H1 (cell line): ENCODE measurements at regions not wholly inside any gene's neighbourhood (a gene's known extent, or its start where the extent isn't known, plus 50 kb on each side); places are given as distances from the start of the nearest gene placed in this dataset.

ENCODE experiments used
- CTCF ChIA-PET: fragments of 300-600 bp; sonication (Branson Sonifier 250); formaldehyde crosslinking; loops from one replicate; lab custom pipeline; 2021; ENCODE audit not compliant: partially characterized antibody; lab: Charles Lee
- POLR2A ChIA-PET: fragments of 300-600 bp; sonication (Branson Sonifier 250); formaldehyde crosslinking; loops from one replicate; lab custom pipeline; 2021; ENCODE audit warnings: inconsistent platforms; ENCODE audit not compliant: partially characterized antibody; lab: Charles Lee
- DNase-seq, 2 experiments: peaks; one replicate each; pipeline versions ENCODE4 v3.0.0 to v3.0.0-alpha.2; 2010 to 2022; ENCODE audit warnings: low spot score in 2 of 2, low read depth in 1 of 2, mixed read lengths in 1 of 2
- FAIRE-seq: peaks from 2 replicates; lab custom pipeline; 2011; peaks lifted over from hg19 to GRCh38; lab: Jason Lieb, UNC
- H2AFZ ChIP-seq: 2 replicates; pipeline ENCODE4 v1.8.1; 2012; ENCODE audit warnings: low read length, inconsistent platforms
- H2AK5ac ChIP-seq: 2 replicates; pipeline ENCODE4 v1.6.1; 2013; ENCODE audit warnings: low read depth, low read length
- H2BK120ac ChIP-seq: replicated peaks from 2 replicates; pipeline ENCODE3; 2013; ENCODE audit warnings: low read depth, low read length, inconsistent platforms
- H2BK12ac ChIP-seq: 2 replicates; pipeline ENCODE4 v1.6.1; 2013; ENCODE audit warnings: low read depth, low read length
- H2BK15ac ChIP-seq: 2 replicates; pipeline ENCODE4 v1.6.1; 2013; ENCODE audit warnings: low read length
- H2BK20ac ChIP-seq: 2 replicates; pipeline ENCODE4 v1.6.1; 2013; ENCODE audit warnings: low read length
- H2BK5ac ChIP-seq: 2 replicates; pipeline ENCODE4 v1.6.1; 2013; ENCODE audit warnings: low read depth, low read length
- H3K14ac ChIP-seq: 2 replicates; pipeline ENCODE4 v1.6.1; 2013; ENCODE audit warnings: inconsistent platforms; ENCODE audit not compliant: insufficient read length
- H3K18ac ChIP-seq: 2 replicates; pipeline ENCODE4 v1.6.1; 2013; ENCODE audit warnings: low read length; ENCODE audit errors: extremely low read depth
- H3K23ac ChIP-seq: 2 replicates; pipeline ENCODE4 v1.6.1; 2013; ENCODE audit warnings: inconsistent platforms; ENCODE audit not compliant: insufficient read length
- H3K23me2 ChIP-seq: 2 replicates; pipeline ENCODE4 v1.6.1; 2013; ENCODE audit warnings: low read depth, low read length
- H3K27ac ChIP-seq: 2 replicates; pipeline ENCODE4 v1.6.1; 2011; ENCODE audit warnings: low read depth, low read length, inconsistent platforms
- H3K27me3 ChIP-seq, 4 experiments: replicated peaks in 1 of 4; 1 replicate in 1 of 4; 2 replicates in 3 of 4; pipeline versions ENCODE4 v1.6.1 to v1.8.1; 2011 to 2013; ENCODE audit warnings: low read length in 3 of 4, mild to moderate bottlenecking in 3 of 4, inconsistent platforms in 2 of 4, mixed read lengths in 2 of 4, moderate library complexity in 1 of 4; ENCODE audit not compliant: control insufficient read depth in 3 of 4, insufficient read depth in 3 of 4; ENCODE audit errors: extremely low read depth in 1 of 4
- H3K36me3 ChIP-seq, 4 experiments: 2 replicates each; pipeline versions ENCODE4 v1.6.1 to v1.8.1; 2011 to 2013; ENCODE audit warnings: mild to moderate bottlenecking in 4 of 4, low read length in 3 of 4, moderate library complexity in 2 of 4, control low read depth in 1 of 4, inconsistent platforms in 1 of 4; ENCODE audit not compliant: insufficient read depth in 4 of 4, control insufficient read depth in 2 of 4
- H3K4ac ChIP-seq: replicated peaks from 2 replicates; pipeline ENCODE3; 2013; ENCODE audit warnings: low read length, low read depth, mixed read lengths, inconsistent platforms; ENCODE audit not compliant: insufficient read length
- H3K4me1 ChIP-seq, 4 experiments: replicated peaks in 1 of 4; 1 replicate in 1 of 4; 2 replicates in 3 of 4; pipeline versions ENCODE4 v1.6.1 to v1.8.1; 2011 to 2013; ENCODE audit warnings: low read length in 3 of 4, inconsistent platforms in 2 of 4, mixed read lengths in 1 of 4; ENCODE audit not compliant: insufficient read depth in 4 of 4, control insufficient read depth in 3 of 4
- H3K4me2 ChIP-seq, 2 experiments: 2 replicates each; pipeline versions ENCODE4 v1.6.1 to v1.8.1; 2011 to 2013; ENCODE audit warnings: low read depth in 2 of 2, low read length in 2 of 2, control low read depth in 1 of 2, inconsistent platforms in 1 of 2, mild to moderate bottlenecking in 1 of 2; ENCODE audit not compliant: insufficient read depth in 1 of 2
- H3K4me3 ChIP-seq, 4 experiments: fragments of 200-600, 300-600 bp in 1 of 4; sonication (generic), shearing (Covaris generic), sonication (Bioruptor Twin) in 1 of 4; 2 replicates each; pipeline versions ENCODE4 v1.5.1 to v1.8.1; 2011 to 2016; ENCODE audit warnings: low read length in 4 of 4, low read depth in 3 of 4, control low read depth in 2 of 4, inconsistent platforms in 2 of 4, mild to moderate bottlenecking in 2 of 4, mixed read lengths in 1 of 4, moderate library complexity in 1 of 4; ENCODE audit not compliant: insufficient read depth in 2 of 4; ENCODE audit errors: extremely low read depth in 1 of 4
- H3K56ac ChIP-seq: replicated peaks from 2 replicates; pipeline ENCODE3; 2013; ENCODE audit warnings: low read depth, mild to moderate bottlenecking, mixed read lengths, low read length, inconsistent platforms; ENCODE audit not compliant: insufficient read length
- H3K79me1 ChIP-seq: 2 replicates; pipeline ENCODE4 v1.6.1; 2013; ENCODE audit warnings: low read depth, low read length, control low read depth
- H3K79me2 ChIP-seq, 2 experiments: 2 replicates each; pipeline versions ENCODE4 v1.6.1 to v1.8.1; 2012 to 2013; ENCODE audit warnings: low read length in 2 of 2, mild to moderate bottlenecking in 2 of 2, inconsistent platforms in 1 of 2; ENCODE audit not compliant: insufficient read depth in 2 of 2, control insufficient read depth in 1 of 2
- H3K9ac ChIP-seq, 4 experiments: replicated peaks in 1 of 4; 1 replicate in 1 of 4; 2 replicates in 3 of 4; pipeline versions ENCODE4 v1.6.1 to v1.8.1; 2011 to 2013; ENCODE audit warnings: low read depth in 3 of 4, low read length in 3 of 4, control low read depth in 2 of 4, mild to moderate bottlenecking in 2 of 4, moderate library complexity in 2 of 4, inconsistent platforms in 1 of 4; ENCODE audit errors: extremely low read depth in 1 of 4
- H3K9me3 ChIP-seq, 2 experiments: 2 replicates each; pipeline versions ENCODE4 v1.6.1 to v1.8.1; 2012 to 2013; ENCODE audit warnings: mild to moderate bottlenecking in 2 of 2, moderate library complexity in 2 of 2, control low read depth in 1 of 2, inconsistent platforms in 1 of 2, low read depth in 1 of 2, low read length in 1 of 2, mixed read lengths in 1 of 2; ENCODE audit not compliant: insufficient read depth in 2 of 2
- H4K20me1 ChIP-seq, 2 experiments: replicated peaks in 1 of 2; 2 replicates each; pipeline versions ENCODE3 to v1.8.1; 2011 to 2013; ENCODE audit warnings: inconsistent platforms in 2 of 2, low read length in 2 of 2, mild to moderate bottlenecking in 1 of 2; ENCODE audit not compliant: insufficient read depth in 2 of 2, control insufficient read depth in 1 of 2
- H4K5ac ChIP-seq: 2 replicates; pipeline ENCODE4 v1.6.1; 2013; ENCODE audit warnings: low read length, low read depth, mixed read lengths, inconsistent platforms; ENCODE audit not compliant: insufficient read length
- H4K8ac ChIP-seq: 2 replicates; pipeline ENCODE4 v1.8.0; 2013; ENCODE audit warnings: mild to moderate bottlenecking, moderate library complexity, low read length, inconsistent platforms; ENCODE audit not compliant: insufficient read depth; ENCODE audit errors: extremely low read depth
- H4K91ac ChIP-seq: replicated peaks from 2 replicates; pipeline ENCODE3; 2013; ENCODE audit warnings: low read length, mixed read lengths, inconsistent platforms; ENCODE audit not compliant: insufficient read length
- BRCA1 ChIP-seq: IDR thresholded peaks from 2 replicates; pipeline ENCODE4 v1.6.1; 2012; ENCODE audit warnings: low read depth, low read length, improper control_type of control experiment
- CBX8 ChIP-seq: fragments of 300-800, 300-1000 bp; sonication (generic); IDR thresholded peaks from 2 replicates; pipeline ENCODE4 v1.7.1; 2016; ENCODE audit warnings: low read depth, low read length, borderline replicate concordance
- CHD2 ChIP-seq: IDR thresholded peaks from 2 replicates; pipeline ENCODE4 v1.6.1; 2012; ENCODE audit warnings: low read length, improper control_type of control experiment
- CREB1 ChIP-seq: IDR thresholded peaks from 2 replicates; pipeline ENCODE4 v1.6.1; 2012; ENCODE audit warnings: inconsistent platforms
- CTBP2 ChIP-seq: IDR thresholded peaks from 2 replicates; pipeline ENCODE4 v1.7.0; 2011; ENCODE audit warnings: borderline replicate concordance, mild to moderate bottlenecking, moderate library complexity, mixed read lengths, low read length; ENCODE audit not compliant: insufficient read depth, insufficient read length
- FOSL1 ChIP-seq: IDR thresholded peaks from 2 replicates; pipeline ENCODE4 v1.6.1; 2011; ENCODE audit warnings: mild to moderate bottlenecking, low read depth, low read length, moderate library complexity; ENCODE audit not compliant: insufficient read depth
- GABPA ChIP-seq: IDR thresholded peaks from 2 replicates; pipeline ENCODE4 v1.6.1; 2011; ENCODE audit warnings: mild to moderate bottlenecking, low read length, moderate library complexity, borderline replicate concordance; ENCODE audit not compliant: insufficient read depth
- GTF2F1 ChIP-seq: IDR thresholded peaks from 2 replicates; pipeline ENCODE4 v1.6.1; 2012; ENCODE audit warnings: low read depth, low read length, improper control_type of control experiment, borderline replicate concordance
- KDM4A ChIP-seq: IDR thresholded peaks from one replicate; pipeline ENCODE4 v1.7.1; 2012; ENCODE audit warnings: low read depth, mild to moderate bottlenecking, moderate library complexity, low read length, inconsistent platforms; ENCODE audit not compliant: severe bottlenecking
- RFX5 ChIP-seq: IDR thresholded peaks from 2 replicates; pipeline ENCODE4 v1.6.1; 2011; ENCODE audit warnings: low read depth, low read length, improper control_type of control experiment, borderline replicate concordance
- RXRA ChIP-seq: IDR thresholded peaks from 2 replicates; pipeline ENCODE4 v1.6.1; 2011; ENCODE audit warnings: low read depth, mild to moderate bottlenecking, low read length, moderate library complexity; ENCODE audit not compliant: insufficient read depth
- SP1 ChIP-seq: IDR thresholded peaks from 2 replicates; pipeline ENCODE4 v1.6.1; 2011; ENCODE audit warnings: low read depth, low read length
- SUZ12 ChIP-seq: fragments of 200-600 bp; sonication (generic); IDR thresholded peaks from 2 replicates; pipeline ENCODE4 v1.6.1; 2012; ENCODE audit warnings: mild to moderate bottlenecking, inconsistent platforms, low read length, moderate library complexity, mixed read lengths
- TCF12 ChIP-seq: IDR thresholded peaks from 2 replicates; pipeline ENCODE4 v1.6.1; 2011; ENCODE audit warnings: low read depth, mild to moderate bottlenecking, low read length
- ZNF274 ChIP-seq: IDR thresholded peaks from 2 replicates; pipeline ENCODE4 v1.7.0; 2012; ENCODE audit warnings: low read length, borderline replicate concordance; ENCODE audit errors: extremely low read depth
- WGBS, 2 experiments: shearing (Covaris generic) in 1 of 2; methylation state at CpG; one replicate each; pipeline versions ENCODE4 v1.1.6 to v1.1.7; 2013 to 2015; ENCODE audit warnings: low lambda C conversion rate in 2 of 2, mixed read lengths in 2 of 2, inconsistent platforms in 1 of 2, low coverage in 1 of 2, missing lambda C conversion rate in 1 of 2; ENCODE audit not compliant: insufficient replicate concordance in 2 of 2, insufficient coverage in 1 of 2, insufficient read length in 1 of 2; ENCODE audit errors: extremely low coverage in 1 of 2, missing lambda C conversion rate in 1 of 2; 5-methylcytosine and 5-hydroxymethylcytosine counted together
- TF ChIP-seq, protein P1 (sequence below): IDR thresholded peaks from 2 replicates; pipeline ENCODE4 v1.6.1; 2012; ENCODE audit warnings: inconsistent platforms

DNA sequence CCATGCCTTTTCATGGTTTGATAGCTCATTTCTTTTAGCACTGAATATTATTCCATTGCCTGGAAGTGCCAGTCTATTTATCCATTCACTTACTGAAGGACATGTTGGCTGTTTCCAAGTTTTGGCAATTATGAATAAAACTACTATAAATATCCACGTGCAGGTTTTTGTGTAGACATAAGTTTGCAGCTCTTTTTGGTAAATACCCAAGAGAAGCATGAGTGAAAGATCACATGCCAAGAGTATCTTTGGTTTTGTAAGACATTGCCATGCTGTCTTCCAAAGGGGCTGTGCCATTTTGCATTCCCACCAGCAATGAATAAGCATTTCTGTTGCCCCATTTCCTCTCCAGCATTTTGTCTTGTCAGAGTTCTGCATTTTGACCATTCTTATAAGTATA is 120.9 kb downstream of the MANEA start:
- no peak overlapping the region for H4K91ac ChIP-seq
- 0% methylated on average over 1 of the region's 1 CpG; no CpG with 5 or more reads in 1 of the 2 experiments for WGBS, 2 experiments
- no peak overlapping the region for H3K18ac ChIP-seq
- no peaks in the 10 kb centered on the region for H3K23me2 ChIP-seq
- no peak overlapping the region for H2BK5ac ChIP-seq
- H3K4ac ChIP-seq = no peak overlapping the region
- ChIA-PET CTCF (no interaction called here), POLR2A (no interaction called here)
- H3K56ac ChIP-seq = no peak overlapping the region
- H2BK15ac ChIP-seq = no peak overlapping the region
- no peak overlapping the region for H2AK5ac ChIP-seq
- no peak overlapping the region for H3K9ac ChIP-seq
- H3K27ac ChIP-seq = no peak overlapping the region
- no peaks in the 10 kb centered on the region for H3K27me3 ChIP-seq
- no peaks in the 10 kb centered on the region for H3K79me2 ChIP-seq
- no peak overlapping the region for H2BK12ac ChIP-seq
- no peak overlapping the region for H3K4me3 ChIP-seq
- no peak for FAIRE-seq
- no peak overlapping the region for H2BK20ac ChIP-seq
- no peaks in the 10 kb centered on the region for H3K36me3 ChIP-seq
- no peak overlapping the region for H4K5ac ChIP-seq
- no peak overlapping the region for H3K14ac ChIP-seq
- no peak overlapping the region for H4K8ac ChIP-seq
- H2BK120ac ChIP-seq = no peak overlapping the region
- no peaks in the 10 kb centered on the region for H3K79me1 ChIP-seq
- H3K4me1 ChIP-seq = no peaks in the 10 kb centered on the region
- H3K4me2 ChIP-seq = no peak overlapping the region
- H3K23ac ChIP-seq = no peak overlapping the region
- no peaks in the 10 kb centered on the region for H4K20me1 ChIP-seq
- H2AFZ ChIP-seq = no peak overlapping the region
- no peak for DNase-seq
- H3K9me3 ChIP-seq = no peaks in the 10 kb centered on the region
- TF ChIP-seq BRCA1 = no peak
- TF ChIP-seq, protein P1, sequence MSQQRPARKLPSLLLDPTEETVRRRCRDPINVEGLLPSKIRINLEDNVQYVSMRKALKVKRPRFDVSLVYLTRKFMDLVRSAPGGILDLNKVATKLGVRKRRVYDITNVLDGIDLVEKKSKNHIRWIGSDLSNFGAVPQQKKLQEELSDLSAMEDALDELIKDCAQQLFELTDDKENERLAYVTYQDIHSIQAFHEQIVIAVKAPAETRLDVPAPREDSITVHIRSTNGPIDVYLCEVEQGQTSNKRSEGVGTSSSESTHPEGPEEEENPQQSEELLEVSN = no peak
- TF ChIP-seq RXRA = no peak
- TF ChIP-seq GABPA = no peak
- TF ChIP-seq TCF12 = no peak
- TF ChIP-seq GTF2F1 = no peak
- TF ChIP-seq SUZ12 = no peak
- TF ChIP-seq CREB1 = no peak
- no peak for TF ChIP-seq KDM4A
- TF ChIP-seq CBX8 = no peak
- no peak for TF ChIP-seq CTBP2
- TF ChIP-seq RFX5 = no peak
- TF ChIP-seq CHD2 = no peak
- TF ChIP-seq ZNF274 = no peak
- TF ChIP-seq SP1 = no peak
- TF ChIP-seq FOSL1 = no peak
